ENCODE measurements at regions not wholly inside any gene's neighbourhood (a gene's known extent, or its start where the extent isn't known, plus 50 kb on each side); places are given as distances from the start of the nearest gene placed in this dataset.

- no peaks in the 10 kb centered on the region for H3K9me3 ChIP-seq (ENCODE audit: severe bottlenecking)
- H3K4me3 ChIP-seq (ENCODE audit: severe bottlenecking) = no peak overlapping the region
- no peaks in the 10 kb centered on the region for H3K36me3 ChIP-seq (ENCODE audit: low read depth)
- DNase-seq (ENCODE audit: low spot score) (no peak), ATAC-seq (ENCODE audit: low read depth) (no peak)
- peaks cover 20% of the 10 kb centered on the region for H3K4me1 ChIP-seq (ENCODE audit: insufficient read depth, poor library complexity, severe bottlenecking)
- no peak overlapping the region for H3K27ac ChIP-seq (ENCODE audit: poor library complexity, severe bottlenecking)
- H3K27me3 ChIP-seq (ENCODE audit: insufficient read depth, poor library complexity, severe bottlenecking) = no peaks in the 10 kb centered on the region
- TF ChIP-seq, protein P1, sequence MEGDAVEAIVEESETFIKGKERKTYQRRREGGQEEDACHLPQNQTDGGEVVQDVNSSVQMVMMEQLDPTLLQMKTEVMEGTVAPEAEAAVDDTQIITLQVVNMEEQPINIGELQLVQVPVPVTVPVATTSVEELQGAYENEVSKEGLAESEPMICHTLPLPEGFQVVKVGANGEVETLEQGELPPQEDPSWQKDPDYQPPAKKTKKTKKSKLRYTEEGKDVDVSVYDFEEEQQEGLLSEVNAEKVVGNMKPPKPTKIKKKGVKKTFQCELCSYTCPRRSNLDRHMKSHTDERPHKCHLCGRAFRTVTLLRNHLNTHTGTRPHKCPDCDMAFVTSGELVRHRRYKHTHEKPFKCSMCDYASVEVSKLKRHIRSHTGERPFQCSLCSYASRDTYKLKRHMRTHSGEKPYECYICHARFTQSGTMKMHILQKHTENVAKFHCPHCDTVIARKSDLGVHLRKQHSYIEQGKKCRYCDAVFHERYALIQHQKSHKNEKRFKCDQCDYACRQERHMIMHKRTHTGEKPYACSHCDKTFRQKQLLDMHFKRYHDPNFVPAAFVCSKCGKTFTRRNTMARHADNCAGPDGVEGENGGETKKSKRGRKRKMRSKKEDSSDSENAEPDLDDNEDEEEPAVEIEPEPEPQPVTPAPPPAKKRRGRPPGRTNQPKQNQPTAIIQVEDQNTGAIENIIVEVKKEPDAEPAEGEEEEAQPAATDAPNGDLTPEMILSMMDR (IDR thresholded peaks at IDR 0.05; ENCODE audit: poor library complexity, severe bottlenecking) = no peak
Observed at GRCh38 chr6:147132889-147133288, 71.3 kb upstream of the STXBP5 start.

GRCh38 chr6:147133669-147134068 lies 70.5 kb upstream of the STXBP5 start:
- TF ChIP-seq, protein P1 (IDR thresholded peaks at IDR 0.05; ENCODE audit: poor library complexity, severe bottlenecking) = no peak
- no peak overlapping the region for H3K27ac ChIP-seq (ENCODE audit: poor library complexity, severe bottlenecking)
- ATAC-seq (ENCODE audit: low read depth) = no peak
- peaks cover 19% of the 10 kb centered on the region for H3K4me1 ChIP-seq (ENCODE audit: insufficient read depth, poor library complexity, severe bottlenecking)
- H3K27me3 ChIP-seq (ENCODE audit: insufficient read depth, poor library complexity, severe bottlenecking) = no peaks in the 10 kb centered on the region
- no peak for DNase-seq (ENCODE audit: low spot score)
- H3K9me3 ChIP-seq (ENCODE audit: severe bottlenecking) = no peaks in the 10 kb centered on the region
- no peak overlapping the region for H3K4me3 ChIP-seq (ENCODE audit: severe bottlenecking)
- H3K36me3 ChIP-seq (ENCODE audit: low read depth) = no peaks in the 10 kb centered on the region

- TF ChIP-seq, protein P1 (IDR thresholded peaks at IDR 0.05; ENCODE audit: poor library complexity, severe bottlenecking) = no peak
- peak; percentile 81 for DNase-seq (ENCODE audit: low spot score)
- ATAC-seq (ENCODE audit: low read depth) = peak; percentile 98
- no peaks in the 10 kb centered on the region for H3K36me3 ChIP-seq (ENCODE audit: low read depth)
- peak overlapping the region; percentile 76 for H3K27ac ChIP-seq (ENCODE audit: poor library complexity, severe bottlenecking)
- H3K27me3 ChIP-seq (ENCODE audit: insufficient read depth, poor library complexity, severe bottlenecking) = no peaks in the 10 kb centered on the region
- H3K4me3 ChIP-seq (ENCODE audit: severe bottlenecking) = no peak overlapping the region
- H3K9me3 ChIP-seq (ENCODE audit: severe bottlenecking) = no peaks in the 10 kb centered on the region
- H3K4me1 ChIP-seq (ENCODE audit: insufficient read depth, poor library complexity, severe bottlenecking) = peaks cover 19% of the 10 kb centered on the region
Observed at GRCh38 chr6:147135211-147135681, 69.0 kb upstream of the STXBP5 start.

DNA sequence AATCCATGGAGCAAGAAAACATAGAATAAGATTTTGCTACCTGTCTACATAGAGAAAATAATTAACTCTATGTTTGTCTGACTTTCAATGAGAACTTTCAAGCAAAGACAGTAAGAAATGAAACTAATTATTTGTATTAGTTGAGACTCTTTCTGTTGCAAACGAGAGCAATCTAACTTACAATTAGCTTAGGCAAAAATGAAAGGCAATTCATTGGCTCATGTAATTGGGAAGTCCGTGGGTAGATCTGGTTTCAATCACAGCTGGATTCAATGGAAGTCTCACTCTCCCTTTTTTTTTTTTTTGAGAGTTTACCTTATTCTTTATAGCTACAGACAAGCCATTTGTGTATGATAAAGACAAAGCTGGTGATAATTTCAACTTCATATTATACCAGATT lies 68.2 kb upstream of the STXBP5 start:
- peak overlapping the region; percentile 76 for H3K27ac ChIP-seq (ENCODE audit: poor library complexity, severe bottlenecking)
- TF ChIP-seq, protein P1 (IDR thresholded peaks at IDR 0.05; ENCODE audit: poor library complexity, severe bottlenecking) = no peak
- H3K27me3 ChIP-seq (ENCODE audit: insufficient read depth, poor library complexity, severe bottlenecking) = no peaks in the 10 kb centered on the region
- no peak for ATAC-seq (ENCODE audit: low read depth)
- no peaks in the 10 kb centered on the region for H3K36me3 ChIP-seq (ENCODE audit: low read depth)
- H3K4me3 ChIP-seq (ENCODE audit: severe bottlenecking) = no peak overlapping the region
- peaks cover 19% of the 10 kb centered on the region for H3K4me1 ChIP-seq (ENCODE audit: insufficient read depth, poor library complexity, severe bottlenecking)
- no peak for DNase-seq (ENCODE audit: low spot score)
- no peaks in the 10 kb centered on the region for H3K9me3 ChIP-seq (ENCODE audit: severe bottlenecking)

- Histone ChIP-seq H3K4me3 (ENCODE audit: severe bottlenecking) (no peak overlapping the region), H3K36me3 (ENCODE audit: low read depth) (no peaks in the 10 kb centered on the region), H3K27me3 (ENCODE audit: insufficient read depth, poor library complexity, severe bottlenecking) (no peaks in the 10 kb centered on the region), H3K27ac (ENCODE audit: poor library complexity, severe bottlenecking) (no peak overlapping the region), H3K9me3 (ENCODE audit: severe bottlenecking) (no peaks in the 10 kb centered on the region), H3K4me1 (ENCODE audit: insufficient read depth, poor library complexity, severe bottlenecking) (peaks cover 26% of the 10 kb centered on the region)
- TF ChIP-seq, protein P1 (IDR thresholded peaks at IDR 0.05; ENCODE audit: poor library complexity, severe bottlenecking) = no peak
- DNase-seq (ENCODE audit: low spot score) = no peak
- ATAC-seq (ENCODE audit: low read depth) = no peak
Observed at GRCh38 chr6:147137986-147138385, 66.2 kb upstream of the STXBP5 start.

All from RWPE2 (cell line).